Calu3 (cell line): ENCODE measurements at regions not wholly inside any gene's neighbourhood (a gene's known extent, or its start where the extent isn't known, plus 50 kb on each side); places are given as distances from the start of the nearest gene placed in this dataset.

Experiments
- BruUV-seq: library from RNA; stranded (reverse); fragments of 400-500 nt; replicated peaks from 2 replicates; lab custom pipeline; 2021; lab: Mats Ljungman, UMichigan
- CTCF ChIA-PET: fragments of 300-600 bp; sonication (Branson Sonifier 250); formaldehyde crosslinking; loops from one replicate; lab custom pipeline; 2022; ENCODE audit warnings: antibody characterized with exemption; lab: Charles Lee
- DNase-seq: peaks from one replicate; pipeline ENCODE4 v3.0.0; 2022
- H3K27ac Mint-ChIP-seq: one replicate; pipeline ENCODE4 v1.8.0; 2022; ENCODE audit warnings: mixed read lengths; ENCODE audit not compliant: unreplicated experiment
- H3K27me3 Mint-ChIP-seq: one replicate; pipeline ENCODE4 v1.8.0; 2022; ENCODE audit warnings: mixed read lengths; ENCODE audit not compliant: unreplicated experiment
- H3K36me3 Mint-ChIP-seq: one replicate; pipeline ENCODE4 v1.8.0; 2022; ENCODE audit warnings: mild to moderate bottlenecking, moderate library complexity, mixed read lengths; ENCODE audit not compliant: insufficient read depth, unreplicated experiment
- H3K4me1 Mint-ChIP-seq: one replicate; pipeline ENCODE4 v1.8.0; 2022; ENCODE audit warnings: mild to moderate bottlenecking, low read depth, mixed read lengths; ENCODE audit not compliant: unreplicated experiment
- H3K4me3 Mint-ChIP-seq: one replicate; pipeline ENCODE4 v1.8.0; 2022; ENCODE audit warnings: mild to moderate bottlenecking, low read depth, moderate library complexity, mixed read lengths; ENCODE audit not compliant: unreplicated experiment
- H3K9me3 Mint-ChIP-seq: one replicate; pipeline ENCODE4 v1.8.0; 2022; ENCODE audit warnings: low read depth, mixed read lengths; ENCODE audit not compliant: unreplicated experiment
- CTCF ChIP-seq: fragments of 200-600 bp; IDR thresholded peaks from one replicate; pipeline ENCODE4 v1.8.0; 2022; ENCODE audit warnings: antibody characterized with exemption; ENCODE audit not compliant: unreplicated experiment
- intact Hi-C: fragments of 100-400 bp; cut with micrococcal nuclease; formaldehyde crosslinking; loops from one replicate; pipeline ENCODE4 v1.10.0; 2022; ENCODE audit not compliant: unreplicated experiment

- no peak overlapping the region for H3K27ac Mint-ChIP-seq
- no peaks in the 10 kb centered on the region for H3K4me1 Mint-ChIP-seq
- TF ChIP-seq CTCF, result no peak
- H3K4me3 Mint-ChIP-seq, result no peak overlapping the region
- intact Hi-C loops, result no loop called here
- no peak for DNase-seq
- no peaks in the 10 kb centered on the region for H3K9me3 Mint-ChIP-seq
- no peaks in the 10 kb centered on the region for H3K27me3 Mint-ChIP-seq
- CTCF ChIA-PET, result no interaction called here
- H3K36me3 Mint-ChIP-seq, result no peaks in the 10 kb centered on the region
- BruUV-seq, result no TSS peak
Measured at GRCh38 chr2:41267929-41268659, 779.7 kb upstream of the PKDCC start.

- H3K27me3 Mint-ChIP-seq, result no peaks in the 10 kb centered on the region
- no TSS peak for BruUV-seq
Measured at GRCh38 chr2:41283079-41283775, 764.6 kb upstream of the PKDCC start.

GRCh38 chr2:41293491-41293890, 754.3 kb upstream of the PKDCC start:
- DNase-seq, result no peak
- H3K9me3 Mint-ChIP-seq, result peaks cover 5% of the 10 kb centered on the region

More at GRCh38 chr2:41283079-41283775, 764.6 kb upstream of the PKDCC start:
- no peak overlapping the region for H3K4me3 Mint-ChIP-seq
- no peaks in the 10 kb centered on the region for H3K36me3 Mint-ChIP-seq
- CTCF ChIA-PET, result no interaction called here
- no peak for TF ChIP-seq CTCF
- H3K4me1 Mint-ChIP-seq, result no peaks in the 10 kb centered on the region
- peaks cover 3% of the 10 kb centered on the region for H3K9me3 Mint-ChIP-seq
- H3K27ac Mint-ChIP-seq, result no peak overlapping the region
- intact Hi-C loops, result loop anchor here (1.0 kb wide), 1 partner anchor 328 kb away; no protein-coding TSS in a partner anchor
- no peak for DNase-seq

GRCh38 chr2:41294331-41294730, 753.5 kb upstream of the PKDCC start:
- DNase-seq, result no peak
- CTCF ChIA-PET, result no interaction called here
- Mint-ChIP-seq H3K9me3 (peaks cover 5% of the 10 kb centered on the region), H3K27me3 (no peaks in the 10 kb centered on the region), H3K4me3 (no peak overlapping the region), H3K27ac (no peak overlapping the region), H3K36me3 (no peaks in the 10 kb centered on the region), H3K4me1 (no peaks in the 10 kb centered on the region)
- no peak for TF ChIP-seq CTCF
- intact Hi-C loops, result no loop called here
- BruUV-seq, result no TSS peak

More at GRCh38 chr2:41293491-41293890, 754.3 kb upstream of the PKDCC start:
- CTCF ChIA-PET, result interaction anchor here (0.7 kb wide), 1 partner anchor 271 kb away, joined by 3 read pairs; no protein-coding TSS in a partner anchor
- no peaks in the 10 kb centered on the region for H3K36me3 Mint-ChIP-seq
- intact Hi-C loops, result no loop called here
- H3K4me1 Mint-ChIP-seq, result no peaks in the 10 kb centered on the region
- TF ChIP-seq CTCF, result no peak
- no peaks in the 10 kb centered on the region for H3K27me3 Mint-ChIP-seq
- H3K27ac Mint-ChIP-seq, result no peak overlapping the region
- BruUV-seq, result no TSS peak
- no peak overlapping the region for H3K4me3 Mint-ChIP-seq
